ENCODE measurements at regions not wholly inside any gene's neighbourhood (a gene's known extent, or its start where the extent isn't known, plus 50 kb on each side); places are given as distances from the start of the nearest gene placed in this dataset.

GRCh38 chr21:25422610-25423608 lies 184.4 kb downstream of the MRPL39 start:
- no peak for DNase-seq (ENCODE audit: low read depth in 2 of 2)

- peak; percentile 35 to 41 for DNase-seq (ENCODE audit: low read depth in 2 of 2)
These were observed 185.8 kb downstream of the MRPL39 start for GRCh38 chr21:25421321-25422028.

GRCh38 chr21:25420831-25421230 lies 186.4 kb downstream of the MRPL39 start:
- DNase-seq (ENCODE audit: low read depth in 2 of 2) = no peak

- DNase-seq (ENCODE audit: low read depth in 2 of 2) = no peak
These were observed 190.6 kb downstream of the MRPL39 start for GRCh38 chr21:25416669-25417068.

- no peak for DNase-seq (ENCODE audit: low read depth in 2 of 2)
These were observed 195.2 kb downstream of the MRPL39 start for GRCh38 chr21:25412100-25412499.

GRCh38 chr21:25409978-25410377 lies 197.3 kb downstream of the MRPL39 start:
- DNase-seq (ENCODE audit: low read depth in 2 of 2) = no peak

GRCh38 chr21:25408666-25409065 lies 198.6 kb downstream of the MRPL39 start:
- DNase-seq (ENCODE audit: low read depth in 2 of 2) = no peak

- DNase-seq (ENCODE audit: low read depth in 2 of 2) = no peak
These were observed 200.2 kb downstream of the MRPL39 start for GRCh38 chr21:25406887-25407579.

- no peak for DNase-seq (ENCODE audit: low read depth in 2 of 2)
These were observed 201.3 kb downstream of the MRPL39 start for GRCh38 chr21:25405984-25406383.

- DNase-seq (ENCODE audit: low read depth in 2 of 2) = no peak
These were observed 204.9 kb downstream of the MRPL39 start for GRCh38 chr21:25402134-25402961.

- no peak for DNase-seq (ENCODE audit: low read depth in 2 of 2)
These were observed 206.9 kb downstream of the MRPL39 start for GRCh38 chr21:25400427-25400826.

- DNase-seq (ENCODE audit: low read depth in 2 of 2) = no peak
These were observed 208.7 kb downstream of the MRPL39 start for GRCh38 chr21:25398630-25399029.

GRCh38 chr21:25396135-25396711 lies 211.1 kb downstream of the MRPL39 start:
- DNase-seq (ENCODE audit: low read depth in 2 of 2) = peak; percentile 58 to 64

GRCh38 chr21:25391777-25392176 lies 215.5 kb downstream of the MRPL39 start:
- no peak for DNase-seq (ENCODE audit: low read depth in 2 of 2)

GRCh38 chr21:25390701-25391100 lies 216.6 kb downstream of the MRPL39 start:
- DNase-seq (ENCODE audit: low read depth in 2 of 2) = no peak

GRCh38 chr21:25387665-25388064 lies 219.6 kb downstream of the MRPL39 start:
- no peak for DNase-seq (ENCODE audit: low read depth in 2 of 2)

- no peak for DNase-seq (ENCODE audit: low read depth in 2 of 2)
These were observed 221.3 kb downstream of the MRPL39 start for GRCh38 chr21:25385911-25386474.

- DNase-seq (ENCODE audit: low read depth in 2 of 2) = no peak
These were observed 221.9 kb downstream of the MRPL39 start for GRCh38 chr21:25385341-25385740.

- DNase-seq (ENCODE audit: low read depth in 2 of 2) = no peak
These were observed 222.5 kb downstream of the MRPL39 start for GRCh38 chr21:25384782-25385181.

- DNase-seq (ENCODE audit: low read depth in 2 of 2) = no peak
These were observed 223.7 kb downstream of the MRPL39 start for GRCh38 chr21:25383545-25383944.
